ENCODE measurements at regions not wholly inside any gene's neighbourhood (a gene's known extent, or its start where the extent isn't known, plus 50 kb on each side); places are given as distances from the start of the nearest gene placed in this dataset.

- no peak overlapping the region for H3K27ac ChIP-seq (ENCODE audit: low read depth, low read length, severe bottlenecking)
- peaks cover 3% of the 10 kb centered on the region for H3K9me3 ChIP-seq (ENCODE audit: control insufficient read depth, low read length)
- 93 to 97% methylated on average over 5 to 7 of the region's 7 CpGs for WGBS, 2 experiments (ENCODE audit: insufficient coverage in 2 of 2)
- no peak overlapping the region for H3K4me3 ChIP-seq (ENCODE audit: extremely low read depth, insufficient read depth, low read length, poor library complexity, severe bottlenecking)
- no peaks in the 10 kb centered on the region for H3K36me3 ChIP-seq (ENCODE audit: control insufficient read depth, insufficient read depth, low read length)
- H3K4me1 ChIP-seq (ENCODE audit: control insufficient read depth, insufficient read depth, low read length, poor library complexity, severe bottlenecking) = peaks cover 19% of the 10 kb centered on the region
These were observed 255.4 kb upstream of the PITRM1 start for GRCh38 chr10:3427950-3428354.

- Histone ChIP-seq H3K4me3 (ENCODE audit: extremely low read depth, insufficient read depth, low read length, poor library complexity, severe bottlenecking) (no peak overlapping the region), H3K9me3 (ENCODE audit: control insufficient read depth, low read length) (peaks cover 3% of the 10 kb centered on the region), H3K4me1 (ENCODE audit: control insufficient read depth, insufficient read depth, low read length, poor library complexity, severe bottlenecking) (peaks cover 19% of the 10 kb centered on the region), H3K36me3 (ENCODE audit: control insufficient read depth, insufficient read depth, low read length) (no peaks in the 10 kb centered on the region), H3K27ac (ENCODE audit: low read depth, low read length, severe bottlenecking) (no peak overlapping the region)
- WGBS, 2 experiments (ENCODE audit: insufficient coverage in 2 of 2) = 100% methylated on average over 1 of the region's 2 CpGs
These were observed 254.8 kb upstream of the PITRM1 start for GRCh38 chr10:3427347-3427746.

- peaks cover 19% of the 10 kb centered on the region for H3K4me1 ChIP-seq (ENCODE audit: control insufficient read depth, insufficient read depth, low read length, poor library complexity, severe bottlenecking)
- no peak overlapping the region for H3K27ac ChIP-seq (ENCODE audit: low read depth, low read length, severe bottlenecking)
- H3K36me3 ChIP-seq (ENCODE audit: control insufficient read depth, insufficient read depth, low read length) = no peaks in the 10 kb centered on the region
- no peaks in the 10 kb centered on the region for H3K9me3 ChIP-seq (ENCODE audit: control insufficient read depth, low read length)
- 94 to 100% methylated on average over 1 to 2 of the region's 3 CpGs for WGBS, 2 experiments (ENCODE audit: insufficient coverage in 2 of 2)
- no peak overlapping the region for H3K4me3 ChIP-seq (ENCODE audit: extremely low read depth, insufficient read depth, low read length, poor library complexity, severe bottlenecking)
These were observed 253.7 kb upstream of the PITRM1 start for GRCh38 chr10:3426190-3426845.

GRCh38 chr10:3425716-3426115 is 253.1 kb upstream of the PITRM1 start:
- Histone ChIP-seq H3K4me1 (ENCODE audit: control insufficient read depth, insufficient read depth, low read length, poor library complexity, severe bottlenecking) (peaks cover 19% of the 10 kb centered on the region), H3K36me3 (ENCODE audit: control insufficient read depth, insufficient read depth, low read length) (no peaks in the 10 kb centered on the region), H3K27ac (ENCODE audit: low read depth, low read length, severe bottlenecking) (no peak overlapping the region), H3K9me3 (ENCODE audit: control insufficient read depth, low read length) (no peaks in the 10 kb centered on the region), H3K4me3 (ENCODE audit: extremely low read depth, insufficient read depth, low read length, poor library complexity, severe bottlenecking) (no peak overlapping the region)
- 95 to 97% methylated on average over 4 to 5 of the region's 6 CpGs for WGBS, 2 experiments (ENCODE audit: insufficient coverage in 2 of 2)

DNA sequence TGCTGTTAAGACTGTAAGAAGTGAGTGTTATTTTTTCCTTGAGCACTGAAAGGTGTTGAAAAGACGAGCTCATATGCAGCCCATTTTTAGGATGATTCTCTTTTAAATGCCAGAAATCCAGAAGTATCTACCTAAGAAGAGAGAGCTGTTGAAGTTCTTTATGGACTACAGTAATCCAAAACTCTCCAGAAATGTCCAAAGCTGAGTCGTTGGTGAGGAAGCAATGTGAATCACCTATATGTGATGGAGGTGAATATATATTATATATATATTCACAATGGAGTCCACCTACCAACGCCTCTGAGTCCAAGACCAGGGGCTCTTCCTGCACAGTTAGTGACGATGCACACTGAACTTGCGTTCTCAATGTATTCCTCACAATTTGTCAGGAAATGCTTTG is 252.7 kb upstream of the PITRM1 start:
- H3K36me3 ChIP-seq (ENCODE audit: control insufficient read depth, insufficient read depth, low read length) = no peaks in the 10 kb centered on the region
- no peak overlapping the region for H3K27ac ChIP-seq (ENCODE audit: low read depth, low read length, severe bottlenecking)
- WGBS, 2 experiments (ENCODE audit: insufficient coverage in 2 of 2) = 60 to 100% methylated on average over 1 to 3 of the region's 5 CpGs
- peaks cover 19% of the 10 kb centered on the region for H3K4me1 ChIP-seq (ENCODE audit: control insufficient read depth, insufficient read depth, low read length, poor library complexity, severe bottlenecking)
- no peaks in the 10 kb centered on the region for H3K9me3 ChIP-seq (ENCODE audit: control insufficient read depth, low read length)
- no peak overlapping the region for H3K4me3 ChIP-seq (ENCODE audit: extremely low read depth, insufficient read depth, low read length, poor library complexity, severe bottlenecking)

DNA sequence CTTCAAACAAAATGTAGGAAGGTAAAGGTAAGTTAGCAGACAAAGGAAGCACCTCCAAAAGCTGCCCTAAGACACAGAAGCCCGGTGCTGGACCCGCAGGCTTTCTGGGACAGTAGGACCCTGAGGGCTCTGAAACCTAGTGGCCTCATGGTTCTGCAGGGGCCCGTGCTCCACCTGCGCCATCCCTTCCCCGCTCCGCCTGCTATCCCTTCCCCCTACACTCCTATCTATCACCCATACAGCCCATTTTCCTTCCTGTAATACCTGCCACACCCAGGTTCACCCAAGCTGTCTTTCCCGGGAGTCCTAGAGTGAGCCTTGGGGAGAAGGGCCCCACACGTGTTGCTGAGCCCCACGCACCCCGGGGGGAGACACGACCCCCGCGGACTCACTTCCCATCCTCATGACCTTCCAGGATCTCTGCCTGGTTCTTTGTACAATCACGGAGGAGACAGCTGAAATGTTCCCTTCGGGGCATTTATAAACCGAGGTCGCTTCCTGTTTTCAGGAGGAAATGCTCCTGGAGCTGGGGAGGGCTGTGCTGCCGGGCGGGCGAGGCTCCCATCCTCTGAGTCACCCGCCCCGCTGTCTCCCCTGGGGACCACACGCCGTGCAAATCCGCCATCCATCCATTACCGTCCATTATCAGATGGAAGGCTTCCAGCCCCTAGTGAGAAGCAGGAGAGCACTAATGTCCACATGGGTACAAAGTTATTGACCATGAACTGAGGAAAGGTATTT is 251.7 kb upstream of the PITRM1 start:
- Histone ChIP-seq H3K9me3 (ENCODE audit: control insufficient read depth, low read length) (no peaks in the 10 kb centered on the region), H3K27ac (ENCODE audit: low read depth, low read length, severe bottlenecking) (no peak overlapping the region), H3K4me3 (ENCODE audit: extremely low read depth, insufficient read depth, low read length, poor library complexity, severe bottlenecking) (no peak overlapping the region), H3K36me3 (ENCODE audit: control insufficient read depth, insufficient read depth, low read length) (no peaks in the 10 kb centered on the region), H3K4me1 (ENCODE audit: control insufficient read depth, insufficient read depth, low read length, poor library complexity, severe bottlenecking) (peaks cover 15% of the 10 kb centered on the region)
- WGBS, 2 experiments (ENCODE audit: insufficient coverage in 2 of 2) = 86 to 89% methylated on average over 17 to 18 of the region's 26 CpGs

GRCh38 chr10:3423384-3423783 is 250.8 kb upstream of the PITRM1 start:
- 93 to 94% methylated on average over 14 of the region's 14 CpGs for WGBS, 2 experiments (ENCODE audit: insufficient coverage in 2 of 2)
- Histone ChIP-seq H3K27ac (ENCODE audit: low read depth, low read length, severe bottlenecking) (no peak overlapping the region), H3K9me3 (ENCODE audit: control insufficient read depth, low read length) (no peaks in the 10 kb centered on the region), H3K4me3 (ENCODE audit: extremely low read depth, insufficient read depth, low read length, poor library complexity, severe bottlenecking) (no peak overlapping the region), H3K4me1 (ENCODE audit: control insufficient read depth, insufficient read depth, low read length, poor library complexity, severe bottlenecking) (peaks cover 15% of the 10 kb centered on the region), H3K36me3 (ENCODE audit: control insufficient read depth, insufficient read depth, low read length) (no peaks in the 10 kb centered on the region)

GRCh38 chr10:3422282-3422681 is 249.7 kb upstream of the PITRM1 start:
- Histone ChIP-seq H3K4me1 (ENCODE audit: control insufficient read depth, insufficient read depth, low read length, poor library complexity, severe bottlenecking) (peaks cover 15% of the 10 kb centered on the region), H3K27ac (ENCODE audit: low read depth, low read length, severe bottlenecking) (no peak overlapping the region), H3K4me3 (ENCODE audit: extremely low read depth, insufficient read depth, low read length, poor library complexity, severe bottlenecking) (no peak overlapping the region), H3K36me3 (ENCODE audit: control insufficient read depth, insufficient read depth, low read length) (no peaks in the 10 kb centered on the region), H3K9me3 (ENCODE audit: control insufficient read depth, low read length) (no peaks in the 10 kb centered on the region)
- WGBS, 2 experiments (ENCODE audit: insufficient coverage in 2 of 2) = 75 to 82% methylated on average over 4 to 7 of the region's 8 CpGs

- H3K4me1 ChIP-seq (ENCODE audit: control insufficient read depth, insufficient read depth, low read length, poor library complexity, severe bottlenecking) = peaks cover 15% of the 10 kb centered on the region
- H3K4me3 ChIP-seq (ENCODE audit: extremely low read depth, insufficient read depth, low read length, poor library complexity, severe bottlenecking) = no peak overlapping the region
- H3K36me3 ChIP-seq (ENCODE audit: control insufficient read depth, insufficient read depth, low read length) = no peaks in the 10 kb centered on the region
- WGBS, 2 experiments (ENCODE audit: insufficient coverage in 2 of 2) = 78 to 84% methylated on average over 13 to 15 of the region's 16 CpGs
- no peak overlapping the region for H3K27ac ChIP-seq (ENCODE audit: low read depth, low read length, severe bottlenecking)
- no peaks in the 10 kb centered on the region for H3K9me3 ChIP-seq (ENCODE audit: control insufficient read depth, low read length)
These were observed 249.1 kb upstream of the PITRM1 start for GRCh38 chr10:3421537-3422257.

DNA sequence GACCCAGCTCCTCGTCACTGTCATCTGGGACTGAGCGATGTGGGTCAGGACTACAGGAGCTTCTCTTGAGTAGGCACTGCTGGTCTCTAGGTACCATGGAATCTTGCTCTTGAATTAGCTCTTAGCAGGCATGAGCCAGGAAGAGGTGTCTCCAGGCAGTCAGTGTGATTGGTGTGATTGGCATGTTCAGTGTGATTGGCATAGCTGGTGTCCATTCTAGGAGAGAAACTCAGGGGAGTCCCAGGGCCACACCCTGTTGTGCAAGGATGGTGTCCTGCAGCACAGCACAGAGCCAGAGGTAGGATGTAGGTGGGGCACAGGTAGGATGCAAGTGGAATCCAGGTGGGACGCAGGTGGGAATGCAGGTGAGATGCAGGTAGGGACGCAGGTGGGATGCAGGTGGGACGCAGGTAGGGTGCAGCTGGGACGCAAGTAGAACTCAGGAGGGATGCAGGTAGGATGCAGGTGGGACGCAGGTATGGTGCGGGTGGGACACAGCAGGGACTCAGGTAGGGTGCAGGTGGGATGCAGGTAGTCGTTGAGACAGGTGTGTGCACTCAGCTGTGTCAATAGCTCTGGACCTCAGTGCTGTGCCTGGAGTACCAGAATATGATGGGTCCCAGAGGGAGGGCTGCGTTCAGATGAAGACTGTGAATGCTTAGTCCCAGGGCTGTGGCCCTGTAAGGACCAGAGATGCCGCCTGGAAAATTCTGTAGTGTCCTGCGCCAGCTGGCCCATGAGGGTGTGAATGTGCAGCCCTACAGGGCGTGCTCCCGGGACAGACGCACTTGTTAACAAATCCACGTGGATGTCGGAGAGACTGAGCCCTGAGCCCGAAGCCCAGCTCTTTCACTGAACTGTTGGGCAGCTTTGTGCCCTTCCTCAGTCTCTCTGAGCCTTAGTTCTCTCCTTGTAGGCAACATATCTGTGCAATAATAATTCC is 248.2 kb upstream of the PITRM1 start:
- Histone ChIP-seq H3K36me3 (ENCODE audit: control insufficient read depth, insufficient read depth, low read length) (no peaks in the 10 kb centered on the region), H3K4me1 (ENCODE audit: control insufficient read depth, insufficient read depth, low read length, poor library complexity, severe bottlenecking) (peaks cover 7% of the 10 kb centered on the region), H3K9me3 (ENCODE audit: control insufficient read depth, low read length) (no peaks in the 10 kb centered on the region), H3K4me3 (ENCODE audit: extremely low read depth, insufficient read depth, low read length, poor library complexity, severe bottlenecking) (no peak overlapping the region), H3K27ac (ENCODE audit: low read depth, low read length, severe bottlenecking) (no peak overlapping the region)
- WGBS, 2 experiments (ENCODE audit: insufficient coverage in 2 of 2) = 92 to 95% methylated on average over 18 of the region's 18 CpGs
